GM12878 (cell line): ENCODE measurements at regions not wholly inside any gene's neighbourhood (a gene's known extent, or its start where the extent isn't known, plus 50 kb on each side); places are given as distances from the start of the nearest gene placed in this dataset.

Experiments used
- ATAC-seq: fragments of 200-7000 bp; cut with Tn5 transposase; 3 replicates; pipeline ENCODE4 v1.9.1; 2020; ENCODE audit warnings: mild to moderate bottlenecking, moderate library complexity
- BruUV-seq: library from RNA; stranded (reverse); fragments of 400-500 nt; replicated peaks from 2 replicates; lab custom pipeline; 2021; lab: Mats Ljungman, UMichigan
- CTCF ChIA-PET: fragments of 300-600 bp; sonication (Branson Sonifier 250); formaldehyde crosslinking; extraction: SDS; loops from one replicate; lab custom pipeline; 2021; ENCODE audit warnings: inconsistent platforms; lab: Yijun Ruan, JAX
- POLR2A ChIA-PET: fragments of 350-600 bp; formaldehyde crosslinking; extraction: SDS; loops from one replicate; lab custom pipeline; 2021; ENCODE audit warnings: inconsistent platforms; lab: Charles Lee
- RAD21 ChIA-PET: fragments of 300-600 bp; sonication (Branson Sonifier 250); formaldehyde crosslinking; loops from one replicate; lab custom pipeline; 2023; ENCODE audit warnings: antibody characterized with exemption; ENCODE audit not compliant: unreplicated experiment; lab: Charles Lee
- SMC1A ChIA-PET: fragments of 300-600 bp; sonication (Branson Sonifier 250); formaldehyde crosslinking; loops from one replicate; lab custom pipeline; 2023; ENCODE audit not compliant: unreplicated experiment, uncharacterized antibody; lab: Charles Lee
- DNase-seq: peaks from one replicate; pipeline ENCODE4 v3.0.0-alpha.2; 2011; ENCODE audit warnings: low read depth, low spot score
- FAIRE-seq: peaks from 3 replicates; lab custom pipeline; 2011; peaks lifted over from hg19 to GRCh38; lab: Jason Lieb, UNC
- H2AFZ ChIP-seq: 2 replicates; pipeline ENCODE4 v1.6.0; 2011; ENCODE audit warnings: low read depth, low read length, control low read depth; ENCODE audit not compliant: control insufficient read depth
- H3K27ac ChIP-seq: 2 replicates; pipeline ENCODE4 v1.5.1; 2011; ENCODE audit warnings: control low read depth; ENCODE audit not compliant: control insufficient read depth, insufficient read depth
- H3K27me3 ChIP-seq, 2 experiments: replicated peaks in 1 of 2; 2 replicates each; pipeline versions ENCODE4 v1.6.0 to v1.6.1; 2011; ENCODE audit warnings: low read length in 1 of 2; ENCODE audit not compliant: control insufficient read depth in 2 of 2, insufficient read depth in 2 of 2
- H3K36me3 ChIP-seq, 2 experiments: 2 replicates each; pipeline ENCODE4 v1.5.1; 2011; ENCODE audit warnings: low read length in 1 of 2; ENCODE audit not compliant: control insufficient read depth in 2 of 2, insufficient read depth in 2 of 2
- H3K4me1 ChIP-seq: 2 replicates; pipeline ENCODE4 v1.6.1; 2011; ENCODE audit warnings: mild to moderate bottlenecking, low read length, moderate library complexity, mixed read lengths; ENCODE audit not compliant: control insufficient read depth, insufficient read depth
- H3K4me2 ChIP-seq: 2 replicates; pipeline ENCODE4 v1.6.0; 2011; ENCODE audit warnings: control low read depth; ENCODE audit not compliant: control insufficient read depth, insufficient read depth
- H3K4me3 ChIP-seq: fragments of 200-600 bp; sonication (generic); 2 replicates; pipeline ENCODE4 v1.5.1; 2016
- H3K79me2 ChIP-seq: 2 replicates; pipeline ENCODE4 v1.6.0; 2011; ENCODE audit warnings: low read length; ENCODE audit not compliant: control insufficient read depth, insufficient read depth
- H3K9ac ChIP-seq: 2 replicates; pipeline ENCODE4 v1.8.0; 2011; ENCODE audit warnings: low read length, control low read depth, mixed read lengths; ENCODE audit not compliant: control insufficient read depth, insufficient read depth
- H3K9me3 ChIP-seq: replicated peaks from 3 replicates; pipeline ENCODE4 v1.5.1; 2011; ENCODE audit warnings: mild to moderate bottlenecking, low read length; ENCODE audit not compliant: control insufficient read depth, insufficient read depth
- H4K20me1 ChIP-seq: 2 replicates; pipeline ENCODE4 v1.6.0; 2011; ENCODE audit not compliant: control insufficient read depth, insufficient read depth
- ATF7 ChIP-seq: fragments of 450-650 bp; IDR thresholded peaks from 2 replicates; pipeline ENCODE4 v1.6.1; 2016; ENCODE audit warnings: low read depth, mild to moderate bottlenecking
- BCL11A ChIP-seq: IDR thresholded peaks from 2 replicates; pipeline ENCODE4 v1.6.1; 2011; ENCODE audit warnings: low read depth, low read length
- BHLHE40 ChIP-seq, 2 experiments: fragments of 450-650 bp in 1 of 2; IDR thresholded peaks; 2 replicates each; pipeline ENCODE4 v1.6.1; 2011 to 2017; ENCODE audit warnings: low read depth in 2 of 2, borderline replicate concordance in 1 of 2, improper control_type of control experiment in 1 of 2, low read length in 1 of 2, mild to moderate bottlenecking in 1 of 2
- BMI1 ChIP-seq: fragments of 450-650 bp; IDR thresholded peaks from 2 replicates; pipeline ENCODE4 v1.6.1; 2016; ENCODE audit warnings: mild to moderate bottlenecking, moderate library complexity, borderline replicate concordance
- CBX5 ChIP-seq: sonication (generic); IDR thresholded peaks from 2 replicates; pipeline ENCODE4 v1.6.1; 2016; ENCODE audit warnings: low read depth, moderate library complexity, mild to moderate bottlenecking, inconsistent platforms
- EP300 ChIP-seq, 2 experiments: fragments of 150-350 bp in 1 of 2; IDR thresholded peaks; 2 replicates each; pipeline ENCODE4 v1.6.1; 2011 to 2012; ENCODE audit warnings: low read depth in 2 of 2, low read length in 2 of 2, borderline replicate concordance in 1 of 2, improper control_type of control experiment in 1 of 2, inconsistent platforms in 1 of 2; ENCODE audit not compliant: control insufficient read depth in 1 of 2
- FOS ChIP-seq: IDR thresholded peaks from 3 replicates; pipeline ENCODE4 v1.6.1; 2011; ENCODE audit warnings: borderline replicate concordance; ENCODE audit not compliant: insufficient read length; ENCODE audit errors: extremely low read depth
- JUNB ChIP-seq: IDR thresholded peaks from 2 replicates; pipeline ENCODE4 v1.6.1; 2016; ENCODE audit warnings: antibody characterized with exemption, mild to moderate bottlenecking
- PBX3 ChIP-seq: IDR thresholded peaks from 2 replicates; pipeline ENCODE4 v1.6.1; 2011; ENCODE audit warnings: mild to moderate bottlenecking, low read depth, low read length, moderate library complexity; ENCODE audit not compliant: insufficient replicate concordance
- RELA ChIP-seq: fragments of 450-650 bp; IDR thresholded peaks from 2 replicates; pipeline ENCODE4 v1.8.0; 2014; ENCODE audit warnings: borderline replicate concordance; ENCODE audit not compliant: partially characterized antibody
- SRF ChIP-seq, 2 experiments: IDR thresholded peaks; 2 replicates each; pipeline ENCODE4 v1.6.1; 2011; ENCODE audit warnings: low read depth in 2 of 2, low read length in 2 of 2, mild to moderate bottlenecking in 1 of 2, moderate library complexity in 1 of 2
- SUZ12 ChIP-seq: fragments of 200-600 bp; sonication (generic); IDR thresholded peaks from one replicate; pipeline ENCODE4 v1.6.1; 2018; ENCODE audit warnings: antibody characterized with exemption, mild to moderate bottlenecking; ENCODE audit not compliant: unreplicated experiment
- TARDBP ChIP-seq: IDR thresholded peaks from 2 replicates; pipeline ENCODE4 v1.6.1; 2016; ENCODE audit warnings: borderline replicate concordance
- ZBTB40 ChIP-seq: fragments of 450-650 bp; IDR thresholded peaks from 2 replicates; pipeline ENCODE4 v1.6.1; 2016; ENCODE audit warnings: mild to moderate bottlenecking, moderate library complexity, borderline replicate concordance
- WGBS: methylation state at CpG from one replicate; pipeline ENCODE4 v1.1.6; 2016; ENCODE audit warnings: low lambda C conversion rate; ENCODE audit not compliant: insufficient replicate concordance, insufficient coverage; ENCODE audit errors: missing lambda C conversion rate; 5-methylcytosine and 5-hydroxymethylcytosine counted together
- in situ Hi-C: fragments of 300-500 bp; cut with MboI; formaldehyde crosslinking; loops from 9 replicates; pipeline ENCODE4 v1.14.3; 2018; ENCODE audit warnings: mixed read lengths
- intact Hi-C: fragments of 100-400 bp; cut with micrococcal nuclease; formaldehyde crosslinking; loops from one replicate; pipeline ENCODE4 v1.14.2; 2022; ENCODE audit not compliant: unreplicated experiment

- TF ChIP-seq CBX5 (no peak), ATF7 (no peak), JUNB (no peak), BMI1 (no peak), EP300 (IDR thresholded peaks at IDR 0.05; ENCODE audit: borderline replicate concordance in 1 of 2, control insufficient read depth in 1 of 2, low read depth in 2 of 2, low read length in 2 of 2) (no peak)
Observed at GRCh38 chr17:72526769-72527168, 405.9 kb downstream of the SOX9 start (continued).

- Histone ChIP-seq H3K36me3 (no peaks in the 10 kb centered on the region), H2AFZ (no peak overlapping the region), H3K4me1 (no peaks in the 10 kb centered on the region), H3K4me3 (no peak overlapping the region), H3K79me2 (no peaks in the 10 kb centered on the region), H3K9ac (no peak overlapping the region), H4K20me1 (no peaks in the 10 kb centered on the region), H3K4me2 (no peak overlapping the region), H3K27me3 (no peaks in the 10 kb centered on the region), H3K27ac (no peak overlapping the region), H3K9me3 (no peaks in the 10 kb centered on the region)
- FAIRE-seq (no peak), DNase-seq (no peak), ATAC-seq (no peak)
- intact Hi-C loops, result no loop called here
- SMC1A ChIA-PET, result interaction anchor here (1.0 to 3.5 kb wide), 2 partner anchors 8 to 11 kb away, joined by 3 to 18 read pairs; no protein-coding TSS in a partner anchor
- in situ Hi-C loops, result loop anchor here (25.0 kb wide), 2 partner anchors 915 to 1415 kb away; no protein-coding TSS in a partner anchor
- no TSS peak for BruUV-seq
- WGBS, result 54% methylated on average over 9 of the region's 9 CpGs
- RAD21 ChIA-PET, result interaction anchor here (3.6 kb wide), 1 partner anchor 11 kb away, joined by 24 read pairs; no protein-coding TSS in a partner anchor
- CTCF ChIA-PET, result interaction anchor here (0.6 to 3.7 kb wide), 2 partner anchors 12 to 164 kb away, joined by 3 to 13 read pairs; no protein-coding TSS in a partner anchor
- POLR2A ChIA-PET, result no interaction called here
- TF ChIP-seq PBX3 (no peak), TARDBP (no peak), SUZ12 (no peak), SRF (IDR thresholded peaks at IDR 0.05; ENCODE audit: low read depth in 2 of 2, low read length in 2 of 2) (no peak), BCL11A (no peak), ZBTB40 (no peak), FOS (no peak), JUNB (no peak), BHLHE40 (IDR thresholded peaks at IDR 0.05; ENCODE audit: borderline replicate concordance in 1 of 2, low read depth in 2 of 2, low read length in 1 of 2) (no peak), RELA (no peak)
Observed at GRCh38 chr17:72527789-72528188, 407.0 kb downstream of the SOX9 start.
